Cardiac fibroblast (primary cell): ENCODE measurements at regions not wholly inside any gene's neighbourhood (a gene's known extent, or its start where the extent isn't known, plus 50 kb on each side); places are given as distances from the start of the nearest gene placed in this dataset.

Source experiments
- DNase-seq, 2 donors: peaks; one replicate each; pipeline versions ENCODE4 v3.0.0 to v3.0.0-alpha.2; 2010; ENCODE audit warnings: low read depth in 2 of 2
- H3K4me3 ChIP-seq, 2 donors: replicated peaks in 1 of 2; 1 replicate in 1 of 2; 2 replicates in 1 of 2; pipeline ENCODE4 v1.5.1; 2011; ENCODE audit warnings: low read depth in 2 of 2, low read length in 2 of 2, mild to moderate bottlenecking in 2 of 2, moderate library complexity in 1 of 2
- CTCF ChIP-seq: IDR thresholded peaks from one replicate; pipeline ENCODE4 v1.5.1; 2011; ENCODE audit warnings: low read depth, mild to moderate bottlenecking, low read length, inconsistent platforms

DNA sequence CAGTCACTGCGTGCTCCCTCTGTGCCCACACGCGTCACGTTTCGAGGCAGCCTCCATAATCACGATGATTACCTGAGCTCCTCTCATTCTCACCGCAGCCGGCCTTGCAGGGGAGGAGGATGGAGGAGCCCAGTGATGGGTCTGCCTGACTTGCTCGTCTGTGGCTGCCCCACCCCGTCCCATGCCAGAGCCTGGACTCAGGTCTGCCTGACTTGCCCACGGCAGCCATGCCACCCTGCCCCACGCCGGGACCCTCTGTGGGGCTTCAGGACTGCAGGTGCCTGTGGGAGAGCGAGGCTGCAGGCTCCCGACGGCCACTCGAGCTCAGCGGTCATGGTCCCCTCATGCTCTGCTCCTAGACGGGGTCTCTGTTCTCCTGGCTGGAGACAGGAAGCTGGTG lies 1025.1 kb downstream of the BRD1 start:
- H3K4me3 ChIP-seq: no peak overlapping the region
- no peak for DNase-seq
- TF ChIP-seq CTCF: no peak

DNA sequence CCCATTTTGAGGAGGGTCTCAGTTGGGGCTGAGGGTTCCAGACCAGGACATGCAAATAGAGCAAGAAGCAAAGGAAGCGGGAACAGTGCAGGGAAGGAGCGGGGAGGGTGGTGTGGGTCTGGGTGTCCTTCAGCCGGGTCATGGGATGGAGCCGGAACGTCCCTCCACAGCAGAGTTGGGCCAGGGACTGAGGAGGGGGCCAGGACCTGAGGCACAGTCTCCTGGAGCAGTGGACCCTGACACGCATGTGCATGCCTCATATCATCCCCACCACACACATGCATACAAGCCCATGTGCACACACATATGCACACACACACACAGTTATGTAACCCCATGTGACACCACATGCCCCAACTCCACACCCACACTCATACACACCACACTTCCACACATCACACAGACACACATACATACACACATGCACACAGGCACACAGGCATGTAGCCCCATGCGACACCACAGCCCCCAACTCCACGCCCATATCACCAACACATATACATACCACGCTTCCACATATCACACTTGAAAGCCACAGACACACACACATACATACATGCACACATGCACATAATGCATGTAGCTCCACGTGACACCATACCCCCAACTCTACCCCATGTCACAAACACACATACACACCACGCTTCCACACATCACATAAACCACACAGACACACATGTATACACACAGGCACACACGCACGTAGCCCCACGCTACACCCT lies 1026.6 kb downstream of the BRD1 start:
- no peak overlapping the region for H3K4me3 ChIP-seq
- no peak for TF ChIP-seq CTCF
- DNase-seq: no peak

DNA sequence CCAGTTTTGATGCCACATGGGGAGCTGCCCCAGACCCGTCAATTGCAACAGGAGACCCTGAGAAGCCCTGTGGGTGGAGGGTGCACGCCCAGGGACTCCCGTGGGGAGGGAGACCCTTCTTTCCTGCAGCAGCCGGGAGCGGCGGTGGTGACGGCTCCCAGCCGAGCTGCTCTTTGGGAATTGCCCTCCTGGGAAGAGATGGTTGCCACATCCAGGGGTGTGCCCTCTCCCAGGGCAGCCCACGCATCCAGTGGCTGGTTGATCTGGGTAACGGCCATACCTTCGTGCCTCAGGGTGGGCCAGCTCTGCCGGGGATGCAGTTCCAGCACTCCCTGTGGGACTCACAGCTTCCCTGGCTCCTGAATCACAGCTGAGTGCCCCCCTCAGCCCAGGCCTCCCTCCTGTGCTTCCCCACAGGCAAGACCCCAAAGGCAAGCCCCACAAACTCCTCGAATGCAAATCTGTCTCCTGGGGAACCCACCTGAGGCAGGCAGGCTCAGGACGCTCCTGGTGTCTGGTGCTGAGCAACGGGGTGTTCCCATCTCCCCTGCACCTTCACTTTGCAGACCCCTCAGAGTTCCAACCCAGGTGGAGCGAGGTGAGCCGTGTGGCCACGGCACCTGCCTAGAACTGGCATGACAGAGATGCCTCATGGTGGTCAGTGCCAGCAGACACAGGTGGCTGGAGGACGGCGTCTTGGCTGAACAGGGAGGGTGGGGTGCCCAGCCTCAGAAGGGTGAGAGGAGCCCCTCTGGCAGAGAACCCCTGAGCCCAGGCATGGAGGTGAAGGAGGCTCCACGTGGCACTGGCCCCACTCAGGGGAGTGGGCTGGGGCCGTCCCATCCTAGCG lies 1027.4 kb downstream of the BRD1 start:
- H3K4me3 ChIP-seq: no peak overlapping the region
- DNase-seq: no peak
- no peak for TF ChIP-seq CTCF

DNA sequence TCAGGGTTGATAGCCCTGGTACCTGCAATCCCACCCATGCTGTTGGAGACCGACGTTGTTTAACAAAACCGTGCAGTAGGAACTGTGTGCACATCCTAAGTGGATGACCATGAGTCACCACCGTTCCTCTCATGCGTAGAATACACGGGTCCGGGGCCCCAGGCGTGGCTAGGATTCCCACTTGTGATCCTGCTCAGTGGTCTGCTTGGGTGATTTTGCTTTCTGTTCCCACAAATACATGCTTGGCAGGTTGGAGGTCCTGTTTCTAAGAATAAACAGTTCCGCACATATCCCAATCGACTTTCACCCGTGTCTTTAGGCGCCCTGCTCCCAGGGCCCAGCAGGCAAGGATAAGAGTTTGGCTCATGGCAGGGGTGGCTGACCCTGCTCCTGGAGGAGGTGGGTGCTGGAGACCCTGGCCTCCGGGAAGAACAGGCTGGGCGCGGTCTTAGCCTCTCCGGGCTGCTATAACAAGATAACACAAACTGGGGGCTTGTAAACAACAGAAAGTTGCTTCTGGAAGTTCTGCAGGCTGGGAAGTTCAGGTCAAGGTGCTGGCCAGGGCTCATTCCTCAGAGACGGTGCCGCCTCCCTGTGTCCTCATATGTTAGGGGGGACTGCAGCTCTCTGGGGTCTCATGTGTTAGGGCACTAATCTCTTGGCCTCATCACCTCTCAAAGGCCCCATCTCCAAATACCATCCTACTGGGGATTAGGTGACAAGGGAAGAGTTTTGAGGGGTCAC lies 1028.3 kb downstream of the BRD1 start:
- no peak overlapping the region for H3K4me3 ChIP-seq
- TF ChIP-seq CTCF: no peak

DNA sequence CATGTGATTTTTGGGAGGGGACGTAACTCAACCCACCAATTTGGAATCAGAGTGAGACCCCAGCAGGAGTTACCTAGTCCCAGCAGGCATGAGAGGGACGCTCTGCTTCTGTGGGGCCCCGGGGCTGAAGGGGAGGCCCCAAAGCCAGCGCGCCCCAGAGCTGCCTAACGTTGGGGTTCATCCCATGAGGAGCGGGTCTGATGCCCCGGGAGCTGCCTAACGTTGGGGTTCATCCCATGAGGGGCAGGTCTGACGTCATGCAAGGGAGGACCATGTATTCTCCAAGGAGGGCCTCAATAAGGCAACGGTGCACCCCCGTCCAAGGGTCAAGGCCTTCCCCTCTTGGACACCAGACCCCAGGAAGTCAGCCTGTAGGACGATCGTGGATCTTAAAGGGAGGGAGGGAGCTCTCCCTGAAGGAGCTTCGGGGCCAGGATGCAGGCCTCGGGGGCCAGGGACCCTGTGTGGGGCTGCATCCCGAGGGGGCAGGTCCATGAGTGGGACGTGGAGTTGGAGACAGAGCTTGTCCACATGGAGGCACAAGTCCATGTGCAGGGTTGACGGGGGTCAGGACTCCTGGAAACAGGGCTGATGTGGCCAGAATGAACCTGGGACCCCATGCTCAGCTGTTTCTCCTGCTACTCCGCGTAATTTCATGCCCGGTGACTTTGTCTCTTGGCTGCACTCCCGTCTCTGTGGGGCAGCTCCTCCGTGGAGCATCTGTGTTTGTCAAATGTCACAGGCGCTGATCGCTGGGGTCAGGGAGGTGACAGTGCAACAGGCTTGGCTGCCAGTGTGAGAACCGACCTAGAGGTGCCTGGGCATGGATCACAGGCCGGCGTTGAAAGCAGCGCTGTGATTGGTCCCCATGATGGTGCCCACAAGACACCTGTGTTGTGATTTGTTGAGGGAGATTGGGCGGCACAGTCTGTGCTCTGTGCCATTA lies 1029.1 kb downstream of the BRD1 start:
- no peak for TF ChIP-seq CTCF
- no peak for DNase-seq
- no peak overlapping the region for H3K4me3 ChIP-seq

More for the DNA sequence above, 1028.3 kb downstream of the BRD1 start:
- no peak for DNase-seq

- H3K4me3 ChIP-seq: no peak overlapping the region
- DNase-seq: no peak
- no peak for TF ChIP-seq CTCF
Observed at GRCh38 chr22:48797731-48798130, 1029.9 kb downstream of the BRD1 start.
